ENCODE measurements at regions not wholly inside any gene's neighbourhood (a gene's known extent, or its start where the extent isn't known, plus 50 kb on each side); places are given as distances from the start of the nearest gene placed in this dataset.
"Not testable (repeated sequence)": the region's sequence is repeated elsewhere in the genome, so short reads cannot be mapped to it uniquely, and the experiment has no call there.

GRCh38 chr5:2101685-2102084 is 219.0 kb upstream of the IRX4 start:
- intact Hi-C loops (cut with DNase I), result no loop called here
- DNase-seq, result no peak
- Histone ChIP-seq H3K4me1 (ENCODE audit: control insufficient read depth, insufficient read depth, low read length) (no peaks in the 10 kb centered on the region), H3K27ac (ENCODE audit: low read length) (no peak overlapping the region), H3K9me3 (ENCODE audit: control insufficient read depth, low read length) (peaks cover 2% of the 10 kb centered on the region), H3K27me3 (ENCODE audit: control insufficient read depth, insufficient read depth) (no peaks in the 10 kb centered on the region), H3K4me3 (ENCODE audit: low read length) (no peak overlapping the region)
- no peak for ATAC-seq
- 77% methylated on average over 6 of the region's 6 CpGs for WGBS

GRCh38 chr5:2096887-2097505 is 214.3 kb upstream of the IRX4 start:
- 77% methylated on average over 22 of the region's 22 CpGs for WGBS
- intact Hi-C loops (cut with DNase I), result no loop called here
- H3K4me3 ChIP-seq (ENCODE audit: low read length), result no peak overlapping the region
- DNase-seq (no peak), ATAC-seq (no peak)
- no peaks in the 10 kb centered on the region for H3K9me3 ChIP-seq (ENCODE audit: control insufficient read depth, low read length)
- H3K27me3 ChIP-seq (ENCODE audit: control insufficient read depth, insufficient read depth), result no peaks in the 10 kb centered on the region
- no peak overlapping the region for H3K27ac ChIP-seq (ENCODE audit: low read length)
- no peaks in the 10 kb centered on the region for H3K4me1 ChIP-seq (ENCODE audit: control insufficient read depth, insufficient read depth, low read length)

- peak in 1 of 3 donors; percentile 56 for DNase-seq
- H3K27ac ChIP-seq (ENCODE audit: low read length), result peak overlapping the region; percentile 19
- H3K4me3 ChIP-seq (ENCODE audit: low read length), result no peak overlapping the region
- intact Hi-C loops (cut with DNase I), result no loop called here
- ATAC-seq, result no peak
- no peaks in the 10 kb centered on the region for H3K4me1 ChIP-seq (ENCODE audit: control insufficient read depth, insufficient read depth, low read length)
- no peaks in the 10 kb centered on the region for H3K9me3 ChIP-seq (ENCODE audit: control insufficient read depth, low read length)
- 91% methylated on average over 12 of the region's 12 CpGs for WGBS
- H3K27me3 ChIP-seq (ENCODE audit: control insufficient read depth, insufficient read depth), result no peaks in the 10 kb centered on the region
Observed at GRCh38 chr5:2095011-2095410, 212.3 kb upstream of the IRX4 start.

- peak; percentile 82 to 85 for ATAC-seq
- no peaks in the 10 kb centered on the region for H3K9me3 ChIP-seq (ENCODE audit: control insufficient read depth, low read length)
- H3K4me1 ChIP-seq (ENCODE audit: control insufficient read depth, insufficient read depth, low read length), result no peaks in the 10 kb centered on the region
- H3K4me3 ChIP-seq (ENCODE audit: low read length), result no peak overlapping the region
- DNase-seq, result peak in 2 of 3 donors; percentile 42 to 85
- intact Hi-C loops (cut with DNase I), result no loop called here
- peak overlapping the region; percentile 19 for H3K27ac ChIP-seq (ENCODE audit: low read length)
- WGBS, result 76% methylated on average over 15 of the region's 15 CpGs
- H3K27me3 ChIP-seq (ENCODE audit: control insufficient read depth, insufficient read depth), result no peaks in the 10 kb centered on the region
Observed at GRCh38 chr5:2094616-2094995, 211.9 kb upstream of the IRX4 start.

DNA sequence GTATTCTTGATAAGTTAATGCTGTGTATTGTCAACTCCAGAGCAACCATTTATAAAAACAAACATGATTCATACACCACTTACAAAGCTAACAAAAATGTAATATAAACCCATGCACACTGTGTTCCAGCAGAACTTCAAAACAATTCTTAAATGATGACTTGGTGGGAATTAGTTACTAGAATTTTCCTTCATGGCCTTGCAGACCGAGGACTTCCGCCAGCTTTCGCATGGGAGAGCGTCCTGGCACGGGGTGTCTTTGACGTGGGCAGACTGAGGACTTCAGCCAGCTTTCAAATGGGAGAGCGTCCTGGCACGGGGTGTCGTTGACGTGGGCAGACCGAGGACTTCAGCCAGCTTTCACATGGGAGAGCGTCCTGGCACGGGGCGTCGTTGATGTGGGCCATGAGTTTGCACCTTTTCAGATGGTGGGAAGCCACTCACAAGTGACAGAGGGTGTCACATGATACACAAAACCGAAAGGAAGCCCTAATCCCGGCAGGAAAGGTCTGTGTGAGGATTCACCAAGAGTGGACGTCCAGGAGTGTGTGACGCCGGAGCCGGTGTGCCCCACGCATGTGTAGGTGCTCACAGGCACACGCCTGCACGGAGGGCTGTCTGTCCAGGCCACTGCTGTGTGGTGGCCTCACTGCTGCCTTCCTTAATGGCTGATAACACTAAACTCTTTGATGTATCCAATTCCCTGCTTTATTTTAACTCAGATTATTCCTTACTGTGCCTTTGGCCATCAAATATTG is 211.3 kb upstream of the IRX4 start:
- H3K27ac ChIP-seq (ENCODE audit: low read length), result peak overlapping the region; percentile 60
- H3K27me3 ChIP-seq (ENCODE audit: control insufficient read depth, insufficient read depth), result no peaks in the 10 kb centered on the region
- H3K9me3 ChIP-seq (ENCODE audit: control insufficient read depth, low read length), result no peaks in the 10 kb centered on the region
- no peak overlapping the region for H3K4me3 ChIP-seq (ENCODE audit: low read length)
- no peaks in the 10 kb centered on the region for H3K4me1 ChIP-seq (ENCODE audit: control insufficient read depth, insufficient read depth, low read length)
- DNase-seq (peak; percentile 75 to 88 (median 76)), ATAC-seq (peak; percentile 82 to 85)
- WGBS, result 61% methylated on average over 24 of the region's 24 CpGs
- intact Hi-C loops (cut with DNase I), result no loop called here

GRCh38 chr5:2091921-2092320 is 209.2 kb upstream of the IRX4 start:
- intact Hi-C loops (cut with DNase I), result no loop called here
- WGBS, result 61% methylated on average over 4 of the region's 4 CpGs
- H3K27ac ChIP-seq (ENCODE audit: low read length), result no peak overlapping the region
- no peak overlapping the region for H3K4me3 ChIP-seq (ENCODE audit: low read length)
- DNase-seq, result no peak
- no peak for ATAC-seq
- no peaks in the 10 kb centered on the region for H3K27me3 ChIP-seq (ENCODE audit: control insufficient read depth, insufficient read depth)
- H3K9me3 ChIP-seq (ENCODE audit: control insufficient read depth, low read length), result no peaks in the 10 kb centered on the region
- H3K4me1 ChIP-seq (ENCODE audit: control insufficient read depth, insufficient read depth, low read length), result no peaks in the 10 kb centered on the region

GRCh38 chr5:2087980-2088379 is 205.3 kb upstream of the IRX4 start:
- no peaks in the 10 kb centered on the region for H3K27me3 ChIP-seq (ENCODE audit: control insufficient read depth, insufficient read depth)
- ATAC-seq (no peak), DNase-seq (no peak)
- no peak overlapping the region for H3K27ac ChIP-seq (ENCODE audit: low read length)
- WGBS, result 72% methylated on average over 2 of the region's 2 CpGs
- H3K4me1 ChIP-seq (ENCODE audit: control insufficient read depth, insufficient read depth, low read length), result no peaks in the 10 kb centered on the region
- intact Hi-C loops (cut with DNase I), result no loop called here
- no peak overlapping the region for H3K4me3 ChIP-seq (ENCODE audit: low read length)
- no peaks in the 10 kb centered on the region for H3K9me3 ChIP-seq (ENCODE audit: control insufficient read depth, low read length)

DNA sequence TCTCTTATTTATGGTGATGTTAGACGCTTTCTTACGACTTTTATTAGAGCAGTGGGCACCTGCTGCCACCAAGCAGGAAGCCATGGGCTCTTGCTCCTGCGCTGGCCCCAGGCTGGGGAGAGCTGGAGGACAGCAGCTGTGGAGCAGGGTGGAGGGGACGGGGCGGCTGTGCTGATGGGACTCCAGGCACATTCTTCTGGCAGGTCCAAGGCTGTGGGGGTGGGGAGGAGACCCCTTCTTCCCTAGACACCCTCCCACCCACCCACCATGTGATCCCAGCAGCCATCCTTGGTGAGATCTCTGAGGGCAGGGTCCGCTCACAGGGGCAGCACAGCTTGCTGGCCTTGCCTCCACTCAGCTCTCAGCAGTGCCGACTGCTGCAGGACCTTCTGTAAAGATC is 192.6 kb upstream of the IRX4 start:
- Histone ChIP-seq H3K9me3 (ENCODE audit: control insufficient read depth, low read length) (peaks cover 2% of the 10 kb centered on the region), H3K27me3 (ENCODE audit: control insufficient read depth, insufficient read depth) (no peaks in the 10 kb centered on the region), H3K27ac (ENCODE audit: low read length) (no peak overlapping the region), H3K4me1 (ENCODE audit: control insufficient read depth, insufficient read depth, low read length) (no peaks in the 10 kb centered on the region), H3K4me3 (ENCODE audit: low read length) (no peak overlapping the region)
- ATAC-seq (no peak), DNase-seq (no peak)
- WGBS, result 81% methylated on average over 7 of the region's 7 CpGs
- intact Hi-C loops (cut with DNase I), result no loop called here

DNA sequence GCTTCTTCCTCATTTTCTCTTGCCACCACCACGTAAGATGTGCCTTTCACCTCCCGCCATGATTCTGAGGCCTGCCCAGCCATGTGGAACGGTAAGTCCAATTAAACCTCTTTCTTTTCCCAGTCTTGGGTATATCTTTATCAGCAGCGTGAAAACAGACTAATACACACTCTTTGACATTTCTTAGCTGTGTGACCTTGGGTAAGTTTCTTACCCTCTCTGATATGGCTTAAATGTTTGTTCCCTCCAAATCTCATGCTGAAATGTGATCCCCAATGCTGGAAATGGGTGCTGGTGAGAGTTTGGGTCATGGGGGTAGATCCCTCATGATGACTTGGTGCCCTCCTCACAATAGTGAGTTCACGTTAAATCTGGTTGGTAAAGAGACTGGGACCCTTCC is 188.8 kb upstream of the IRX4 start:
- Histone ChIP-seq H3K4me1 (ENCODE audit: control insufficient read depth, insufficient read depth, low read length) (no peaks in the 10 kb centered on the region), H3K9me3 (ENCODE audit: control insufficient read depth, low read length) (no peaks in the 10 kb centered on the region), H3K27ac (ENCODE audit: low read length) (no peak overlapping the region), H3K27me3 (ENCODE audit: control insufficient read depth, insufficient read depth) (no peaks in the 10 kb centered on the region), H3K4me3 (ENCODE audit: low read length) (no peak overlapping the region)
- no peak for ATAC-seq
- 85% methylated on average over 5 of the region's 5 CpGs for WGBS
- no peak for DNase-seq
- intact Hi-C loops (cut with DNase I), result no loop called here

- intact Hi-C loops (cut with DNase I); H3K27me3 ChIP-seq (ENCODE audit: control insufficient read depth, insufficient read depth); ATAC-seq; DNase-seq; H3K9me3 ChIP-seq (ENCODE audit: control insufficient read depth, low read length); H3K27ac ChIP-seq (ENCODE audit: low read length); H3K4me3 ChIP-seq (ENCODE audit: low read length); H3K4me1 ChIP-seq (ENCODE audit: control insufficient read depth, insufficient read depth, low read length): not testable (repeated sequence)
- 67% methylated on average over 4 of the region's 4 CpGs for WGBS
Observed at GRCh38 chr5:2070787-2071186, 188.1 kb upstream of the IRX4 start.

DNA sequence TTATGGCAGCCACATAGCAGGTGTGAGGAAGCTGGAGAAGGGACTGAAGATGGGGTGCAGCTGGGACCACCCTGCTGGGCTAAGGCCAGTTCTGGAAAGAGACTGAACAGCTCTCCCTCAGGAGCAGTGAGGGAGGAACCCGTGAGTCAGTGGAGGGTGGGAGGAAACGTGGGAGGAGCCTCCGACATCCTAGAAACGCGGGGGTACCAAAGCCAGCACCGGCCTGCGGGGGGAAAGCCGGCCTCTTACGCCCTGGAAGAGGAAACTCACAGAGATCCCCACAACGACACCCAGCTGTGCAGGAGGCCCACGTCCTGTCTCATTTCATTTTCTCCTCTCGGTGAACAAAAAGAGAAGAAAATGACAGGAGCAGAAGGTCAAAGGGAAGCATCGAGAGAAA is 185.8 kb upstream of the IRX4 start:
- WGBS, result 55% methylated on average over 13 of the region's 13 CpGs
- ATAC-seq (no peak), DNase-seq (no peak)
- intact Hi-C loops (cut with DNase I), result no loop called here
- Histone ChIP-seq H3K27me3 (ENCODE audit: control insufficient read depth, insufficient read depth) (no peaks in the 10 kb centered on the region), H3K9me3 (ENCODE audit: control insufficient read depth, low read length) (no peaks in the 10 kb centered on the region), H3K4me1 (ENCODE audit: control insufficient read depth, insufficient read depth, low read length) (no peaks in the 10 kb centered on the region), H3K27ac (ENCODE audit: low read length) (no peak overlapping the region), H3K4me3 (ENCODE audit: low read length) (no peak overlapping the region)

All from right cardiac atrium (tissue), 5 donors.